Adrenal gland (tissue), 9 donors: ENCODE measurements at regions not wholly inside any gene's neighbourhood (a gene's known extent, or its start where the extent isn't known, plus 50 kb on each side); places are given as distances from the start of the nearest gene placed in this dataset.

Experiments used
- DNase-seq, 7 donors: peaks; one replicate each; pipeline ENCODE4 v3.0.0-alpha.2; 2019 to 2020
- H3K27ac ChIP-seq, 5 donors: fragments of 200-600 bp; sonication (generic) in 4 of 5; 1 replicate in 3 of 5; 2 replicates in 2 of 5; pipeline versions ENCODE4 v1.5.1 to v1.8.0; 2016 to 2020; ENCODE audit warnings: mild to moderate bottlenecking in 1 of 5
- H3K27me3 ChIP-seq: fragments of 200-600 bp; 2 replicates; pipeline ENCODE4 v1.8.0; 2021
- H3K36me3 ChIP-seq, 2 donors: fragments of 200-600 bp; replicated peaks in 1 of 2; 1 replicate in 1 of 2; 2 replicates in 1 of 2; pipeline versions ENCODE4 v1.5.1 to v1.8.0; 2018 to 2022
- H3K4me1 ChIP-seq, 2 donors: fragments of 200-600 bp; replicated peaks in 1 of 2; 1 replicate in 1 of 2; 2 replicates in 1 of 2; pipeline versions ENCODE4 v1.5.1 to v1.8.0; 2018 to 2021
- H3K4me3 ChIP-seq, 4 donors: fragments of 200-600 bp; sonication (generic) in 3 of 4; one replicate each; pipeline ENCODE4 v1.5.1; 2016 to 2018
- H3K9me3 ChIP-seq, 3 donors: fragments of 200-600 bp; sonication (generic) in 1 of 3; replicated peaks in 1 of 3; 1 replicate in 2 of 3; 2 replicates in 1 of 3; pipeline versions ENCODE4 v1.5.1 to v1.8.0; 2016 to 2021
- POLR2A ChIP-seq, 2 donors: fragments of 450-650 bp; IDR thresholded peaks; one replicate each; pipeline ENCODE4 v1.6.1; 2017; ENCODE audit warnings: antibody characterized with exemption in 2 of 2, mild to moderate bottlenecking in 2 of 2, moderate library complexity in 1 of 2
- WGBS, 4 donors: extraction: QIAGEN DNeasy Blood & Tissue Kit in 2 of 4; methylation state at CpG; one replicate each; pipeline versions ENCODE4 v1.1.5 to v1.1.7; 2013 to 2017; 5-methylcytosine and 5-hydroxymethylcytosine counted together
- intact Hi-C, 2 donors: fragments of 100-400 bp; cut with DNase I; formaldehyde crosslinking; loops; one replicate each; pipeline versions ENCODE4 v1.14.1 to v1.15.0; 2022 to 2023
- TF ChIP-seq, protein P1 (sequence below), 6 experiments: fragments of 450-650 bp in 4 of 6; fragments of 200-600 bp in 2 of 6; sonication (generic) in 1 of 6; IDR thresholded peaks; 1 replicate in 5 of 6; 2 replicates in 1 of 6; pipeline versions ENCODE4 v1.5.1 to v1.8.0; 2016 to 2021; ENCODE audit warnings: antibody characterized with exemption in 6 of 6, mild to moderate bottlenecking in 2 of 6, moderate library complexity in 1 of 6
- donor health status: healthy with polysubstance abuse.
- donor health status: Bipolar disorder and iron deficiency.
- donor health status: DM: yes; HTN: yes; CAD: no.
- donor health status: DM: no; HTN: no; CAD: no.
- donor health status: DM: no; HTN: no; CAD: no.

DNA sequence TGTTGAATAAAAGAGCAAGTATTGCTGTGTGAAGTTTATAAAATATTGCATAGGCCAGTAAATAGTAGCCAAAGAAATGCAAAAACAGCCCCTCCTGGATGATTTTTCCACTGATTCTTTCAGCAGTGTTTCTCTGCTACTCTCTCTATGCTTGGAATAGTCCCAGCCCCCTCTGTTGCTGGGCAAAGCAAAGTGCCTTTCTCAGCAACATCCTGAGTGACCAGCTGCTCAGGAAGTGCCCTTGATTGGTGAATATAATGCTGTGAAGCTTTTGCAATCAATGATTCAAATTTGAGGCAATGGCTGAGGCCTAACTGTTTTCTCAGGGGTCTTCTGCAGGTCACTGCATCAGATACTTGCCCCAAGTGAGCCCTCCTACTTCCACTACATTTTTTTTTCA is 656.7 kb downstream of the ZNF674 start:
- intact Hi-C loops: no loop called here
- Histone ChIP-seq H3K9me3 (no peaks in the 10 kb centered on the region), H3K27ac (no peak overlapping the region), H3K27me3 (no peaks in the 10 kb centered on the region), H3K4me3 (no peak overlapping the region), H3K4me1 (no peaks in the 10 kb centered on the region), H3K36me3 (no peaks in the 10 kb centered on the region)
- DNase-seq: no peak
- TF ChIP-seq, protein P1, sequence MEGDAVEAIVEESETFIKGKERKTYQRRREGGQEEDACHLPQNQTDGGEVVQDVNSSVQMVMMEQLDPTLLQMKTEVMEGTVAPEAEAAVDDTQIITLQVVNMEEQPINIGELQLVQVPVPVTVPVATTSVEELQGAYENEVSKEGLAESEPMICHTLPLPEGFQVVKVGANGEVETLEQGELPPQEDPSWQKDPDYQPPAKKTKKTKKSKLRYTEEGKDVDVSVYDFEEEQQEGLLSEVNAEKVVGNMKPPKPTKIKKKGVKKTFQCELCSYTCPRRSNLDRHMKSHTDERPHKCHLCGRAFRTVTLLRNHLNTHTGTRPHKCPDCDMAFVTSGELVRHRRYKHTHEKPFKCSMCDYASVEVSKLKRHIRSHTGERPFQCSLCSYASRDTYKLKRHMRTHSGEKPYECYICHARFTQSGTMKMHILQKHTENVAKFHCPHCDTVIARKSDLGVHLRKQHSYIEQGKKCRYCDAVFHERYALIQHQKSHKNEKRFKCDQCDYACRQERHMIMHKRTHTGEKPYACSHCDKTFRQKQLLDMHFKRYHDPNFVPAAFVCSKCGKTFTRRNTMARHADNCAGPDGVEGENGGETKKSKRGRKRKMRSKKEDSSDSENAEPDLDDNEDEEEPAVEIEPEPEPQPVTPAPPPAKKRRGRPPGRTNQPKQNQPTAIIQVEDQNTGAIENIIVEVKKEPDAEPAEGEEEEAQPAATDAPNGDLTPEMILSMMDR (IDR thresholded peaks at IDR 0.05): no peak
- no peak for TF ChIP-seq POLR2A (IDR thresholded peaks at IDR 0.05)

DNA sequence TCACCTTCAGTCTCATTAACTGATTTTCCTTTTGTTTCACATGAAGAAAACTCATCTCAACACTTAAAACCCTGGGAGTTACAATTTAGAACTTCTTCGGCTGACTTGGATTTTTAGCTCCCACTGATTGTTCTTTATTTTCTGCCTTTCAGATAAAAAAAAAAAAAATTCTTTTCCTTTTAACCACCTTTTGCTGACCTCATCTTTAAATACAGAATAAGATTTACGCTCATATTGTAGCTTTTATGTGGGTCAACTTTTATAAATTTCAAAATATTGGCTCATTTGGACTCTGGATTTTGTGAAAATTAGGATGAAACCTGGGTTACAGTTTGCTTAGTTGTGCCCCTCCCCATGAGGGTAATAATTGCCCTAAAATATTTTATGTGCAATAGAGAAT is 659.3 kb downstream of the ZNF674 start:
- H3K9me3 ChIP-seq: no peaks in the 10 kb centered on the region
- no peaks in the 10 kb centered on the region for H3K4me1 ChIP-seq
- 74 to 91% (median 80%) methylated on average over 2 of the region's 2 CpGs for WGBS, 4 donors
- no peak overlapping the region for H3K4me3 ChIP-seq
- H3K36me3 ChIP-seq: no peaks in the 10 kb centered on the region
- intact Hi-C loops: no loop called here
- no peak for DNase-seq
- TF ChIP-seq POLR2A (IDR thresholded peaks at IDR 0.05): no peak
- TF ChIP-seq, protein P1 (IDR thresholded peaks at IDR 0.05): no peak
- H3K27ac ChIP-seq: no peak overlapping the region
- peaks cover 4% of the 10 kb centered on the region for H3K27me3 ChIP-seq

DNA sequence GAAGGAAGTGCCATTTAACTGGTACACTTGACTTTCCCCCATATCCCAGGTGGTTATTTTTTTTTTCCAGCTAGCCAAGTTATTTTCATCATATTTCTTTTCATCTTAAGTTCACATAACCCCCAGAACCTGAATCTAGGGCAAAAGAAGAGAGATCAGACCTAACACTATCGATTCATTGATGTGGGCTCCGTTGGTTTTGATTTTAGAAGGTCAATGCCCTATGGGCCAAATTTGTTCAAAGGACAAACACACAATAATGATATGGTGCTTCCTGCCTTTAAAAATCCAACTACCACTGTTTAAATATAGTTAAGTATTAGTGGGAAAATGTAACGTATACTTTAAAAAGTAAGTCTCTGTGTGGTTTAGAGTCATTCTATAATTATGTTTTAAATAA is 665.7 kb downstream of the ZNF674 start:
- peaks cover 8% of the 10 kb centered on the region for H3K27me3 ChIP-seq
- no peak overlapping the region for H3K27ac ChIP-seq
- H3K4me1 ChIP-seq: no peaks in the 10 kb centered on the region
- no peak for DNase-seq
- no peak overlapping the region for H3K4me3 ChIP-seq
- intact Hi-C loops: no loop called here
- WGBS, 4 donors: 77 to 91% (median 80%) methylated on average over 3 of the region's 3 CpGs
- no peaks in the 10 kb centered on the region for H3K36me3 ChIP-seq
- no peaks in the 10 kb centered on the region for H3K9me3 ChIP-seq
- TF ChIP-seq, protein P1 (IDR thresholded peaks at IDR 0.05): no peak
- TF ChIP-seq POLR2A (IDR thresholded peaks at IDR 0.05): no peak

DNA sequence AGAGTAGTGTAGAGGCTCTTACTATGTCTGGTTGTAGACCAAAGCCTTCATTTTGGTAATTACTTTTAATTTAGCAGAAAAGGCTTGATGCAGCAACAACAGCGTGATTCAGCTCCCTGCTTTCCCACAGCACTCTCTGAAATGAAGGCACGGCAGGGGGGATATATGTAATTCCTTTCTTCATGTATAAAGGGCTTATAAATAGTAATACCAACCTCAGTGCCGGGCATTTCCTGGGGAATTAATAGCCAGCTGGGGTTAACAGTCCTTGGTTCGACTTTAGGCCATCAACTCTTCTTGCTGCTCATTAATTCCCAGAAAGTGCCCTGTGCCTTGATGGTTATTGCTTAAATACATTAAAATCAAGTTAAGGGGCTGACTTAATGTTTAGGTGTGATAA is 669.0 kb downstream of the ZNF674 start:
- Histone ChIP-seq H3K4me1 (no peaks in the 10 kb centered on the region), H3K27me3 (peaks cover 4% of the 10 kb centered on the region), H3K4me3 (no peak overlapping the region), H3K9me3 (no peaks in the 10 kb centered on the region), H3K27ac (no peak overlapping the region), H3K36me3 (no peaks in the 10 kb centered on the region)
- no peak for DNase-seq
- WGBS, 4 donors: 66 to 89% (median 79%) methylated on average over 4 of the region's 4 CpGs
- intact Hi-C loops: no loop called here
- TF ChIP-seq, protein P1 (IDR thresholded peaks at IDR 0.05): no peak
- no peak for TF ChIP-seq POLR2A (IDR thresholded peaks at IDR 0.05)
